ENCODE measurements at regions not wholly inside any gene's neighbourhood (a gene's known extent, or its start where the extent isn't known, plus 50 kb on each side); places are given as distances from the start of the nearest gene placed in this dataset.

DNA sequence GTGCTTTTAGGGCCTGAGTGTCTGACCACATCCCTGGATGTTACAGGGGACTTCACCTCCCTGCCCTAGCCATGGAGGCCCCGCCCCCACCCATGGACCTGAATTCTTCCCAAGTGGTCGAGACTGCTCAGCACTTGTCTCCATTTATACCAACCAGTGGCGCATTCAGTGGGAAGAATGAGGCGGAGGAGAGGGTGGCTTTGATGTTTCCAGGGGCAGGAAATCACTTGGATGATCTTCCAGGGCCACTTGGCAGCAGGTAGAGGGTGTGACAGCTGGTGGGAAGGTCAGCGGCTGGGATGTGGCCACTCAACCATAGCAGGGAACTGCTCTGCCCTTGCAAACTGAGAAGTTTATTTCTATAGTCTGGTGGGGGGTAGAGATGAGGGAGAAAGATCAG, 155.1 kb upstream of the BLID start:
- Mint-ChIP-seq H3K4me3 (no peak overlapping the region), H3K4me1 (no peaks in the 10 kb centered on the region), H3K9me3 (no peaks in the 10 kb centered on the region), H3K27ac (no peak overlapping the region), H3K27me3 (peaks cover 1% of the 10 kb centered on the region), H3K36me3 (ENCODE audit: low read depth) (no peaks in the 10 kb centered on the region)
- CTCF ChIA-PET = no interaction called here
- intact Hi-C loops (cut with micrococcal nuclease) = no loop called here
- DNase-seq (no peak), ATAC-seq (ENCODE audit: low read depth) (no peak)
- POLR2A ChIA-PET = no interaction called here
- TF ChIP-seq CTCF (IDR thresholded peaks at IDR 0.05) = no peak

GRCh38 chr11:122270535-122270934, 154.5 kb upstream of the BLID start:
- ChIA-PET CTCF (no interaction called here), POLR2A (no interaction called here)
- Mint-ChIP-seq H3K36me3 (ENCODE audit: low read depth) (no peaks in the 10 kb centered on the region), H3K9me3 (no peaks in the 10 kb centered on the region), H3K4me1 (no peaks in the 10 kb centered on the region), H3K27me3 (peaks cover 1% of the 10 kb centered on the region), H3K27ac (no peak overlapping the region), H3K4me3 (no peak overlapping the region)
- intact Hi-C loops (cut with micrococcal nuclease) = no loop called here
- ATAC-seq (ENCODE audit: low read depth) (no peak), DNase-seq (no peak)
- no peak for TF ChIP-seq CTCF (IDR thresholded peaks at IDR 0.05)

GRCh38 chr11:122269824-122270223, 153.8 kb upstream of the BLID start:
- Mint-ChIP-seq H3K36me3 (ENCODE audit: low read depth) (no peaks in the 10 kb centered on the region), H3K4me1 (no peaks in the 10 kb centered on the region), H3K27ac (no peak overlapping the region), H3K4me3 (no peak overlapping the region), H3K9me3 (no peaks in the 10 kb centered on the region), H3K27me3 (peaks cover 1% of the 10 kb centered on the region)
- no peak for TF ChIP-seq CTCF (IDR thresholded peaks at IDR 0.05)
- DNase-seq (no peak), ATAC-seq (ENCODE audit: low read depth) (no peak)
- ChIA-PET POLR2A (no interaction called here), CTCF (no interaction called here)
- intact Hi-C loops (cut with micrococcal nuclease) = no loop called here

- ChIA-PET POLR2A (no interaction called here), CTCF (no interaction called here)
- TF ChIP-seq CTCF (IDR thresholded peaks at IDR 0.05) = no peak
- no peaks in the 10 kb centered on the region for H3K9me3 Mint-ChIP-seq
- DNase-seq (no peak), ATAC-seq (ENCODE audit: low read depth) (no peak)
- H3K36me3 Mint-ChIP-seq (ENCODE audit: low read depth) = no peaks in the 10 kb centered on the region
- no peak overlapping the region for H3K27ac Mint-ChIP-seq
- intact Hi-C loops (cut with micrococcal nuclease) = no loop called here
- no peaks in the 10 kb centered on the region for H3K4me1 Mint-ChIP-seq
- no peaks in the 10 kb centered on the region for H3K27me3 Mint-ChIP-seq
- H3K4me3 Mint-ChIP-seq = no peak overlapping the region
Measured at GRCh38 chr11:122268601-122269130, 152.7 kb upstream of the BLID start.

- POLR2A ChIA-PET = no interaction called here
- Mint-ChIP-seq H3K4me1 (no peaks in the 10 kb centered on the region), H3K4me3 (no peak overlapping the region), H3K27ac (no peak overlapping the region), H3K27me3 (no peaks in the 10 kb centered on the region), H3K9me3 (no peaks in the 10 kb centered on the region), H3K36me3 (ENCODE audit: low read depth) (no peaks in the 10 kb centered on the region)
- DNase-seq (no peak), ATAC-seq (ENCODE audit: low read depth) (no peak)
- CTCF ChIA-PET = no interaction called here
- no peak for TF ChIP-seq CTCF (IDR thresholded peaks at IDR 0.05)
- intact Hi-C loops (cut with micrococcal nuclease) = no loop called here
Measured at GRCh38 chr11:122267602-122268001, 151.6 kb upstream of the BLID start.

Data from activated B cell treated with CpG ODN at 0.5 μM for 24 hours (primary cell).